ENCODE measurements at regions not wholly inside any gene's neighbourhood (a gene's known extent, or its start where the extent isn't known, plus 50 kb on each side); places are given as distances from the start of the nearest gene placed in this dataset.

DNA sequence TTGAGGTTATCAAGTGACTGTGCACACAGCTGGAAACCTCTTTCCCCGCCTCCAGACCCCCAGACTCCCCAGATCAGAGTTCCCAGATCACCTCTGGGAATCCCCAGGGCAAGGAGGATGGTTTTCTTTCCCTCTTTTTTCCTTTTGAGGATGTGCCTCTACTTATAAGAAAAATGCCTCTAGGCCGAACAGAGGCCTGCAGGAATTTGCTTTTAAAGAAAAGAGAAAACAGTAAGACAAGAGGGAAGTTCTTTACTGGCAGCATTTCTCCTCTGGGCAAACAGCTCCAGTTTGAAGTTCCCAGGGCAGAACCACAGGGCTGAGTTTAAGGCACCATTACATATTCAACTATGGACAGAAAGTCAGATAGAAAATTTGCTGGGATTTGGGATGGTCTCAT is 837.9 kb upstream of the LCORL start:
- WGBS: 49% methylated on average over 2 of the region's 2 CpGs
- Histone ChIP-seq H3K27me3 (ENCODE audit: insufficient read depth, low read length) (peaks cover 30% of the 10 kb centered on the region), H3K9ac (ENCODE audit: low read depth, low read length) (no peak overlapping the region), H3K9me3 (ENCODE audit: insufficient read depth, low read depth, low read length) (no peaks in the 10 kb centered on the region), H3K4me3 (ENCODE audit: low read length) (no peak overlapping the region), H3K4me1 (ENCODE audit: insufficient read depth, low read length) (peaks cover 19% of the 10 kb centered on the region), H3K36me3 (ENCODE audit: insufficient read depth, low read length) (no peaks in the 10 kb centered on the region), H3K27ac (ENCODE audit: low read depth, low read length) (peak overlapping the region; percentile 45; the same call in 1 of the 2 replicates)

DNA sequence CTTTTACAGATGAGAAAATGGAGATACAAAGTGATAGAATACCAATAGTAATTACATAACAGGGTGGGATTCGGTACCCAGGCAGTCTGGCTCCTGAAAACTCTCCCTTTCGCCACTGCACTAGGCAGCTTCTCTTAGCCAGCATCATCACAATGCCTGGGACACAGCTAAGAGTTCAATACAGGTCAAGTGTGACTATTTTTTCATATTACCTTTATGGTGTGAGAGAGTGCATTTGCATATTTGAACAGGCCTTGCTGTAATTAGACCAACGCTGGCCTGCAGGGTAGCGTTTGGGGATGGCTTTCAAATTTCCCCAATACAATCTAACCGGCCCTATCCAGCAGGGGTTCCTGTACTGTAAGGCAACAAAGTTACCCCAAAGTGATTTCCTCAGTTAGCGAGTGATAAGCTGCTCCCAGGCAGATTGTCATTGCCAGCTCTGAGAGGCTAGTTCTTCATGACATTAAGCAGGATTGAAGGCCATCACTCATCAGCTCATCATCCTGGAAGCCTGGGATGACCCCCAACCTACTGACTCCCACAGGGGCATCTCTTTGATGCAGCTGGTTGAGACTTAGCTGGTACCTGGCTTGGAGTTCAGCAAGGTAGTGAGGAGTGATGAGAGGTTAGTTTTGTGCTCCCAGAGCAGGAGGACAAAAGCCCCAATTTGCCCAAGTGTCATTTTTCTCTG is 836.8 kb upstream of the LCORL start:
- Histone ChIP-seq H3K36me3 (ENCODE audit: insufficient read depth, low read length) (no peaks in the 10 kb centered on the region), H3K9ac (ENCODE audit: low read depth, low read length) (no peak overlapping the region), H3K4me1 (ENCODE audit: insufficient read depth, low read length) (peaks cover 19% of the 10 kb centered on the region), H3K4me3 (ENCODE audit: low read length) (no peak overlapping the region), H3K27me3 (ENCODE audit: insufficient read depth, low read length) (peaks cover 30% of the 10 kb centered on the region), H3K9me3 (ENCODE audit: insufficient read depth, low read depth, low read length) (no peaks in the 10 kb centered on the region), H3K27ac (ENCODE audit: low read depth, low read length) (no peak overlapping the region)
- WGBS: 87% methylated on average over 6 of the region's 6 CpGs

DNA sequence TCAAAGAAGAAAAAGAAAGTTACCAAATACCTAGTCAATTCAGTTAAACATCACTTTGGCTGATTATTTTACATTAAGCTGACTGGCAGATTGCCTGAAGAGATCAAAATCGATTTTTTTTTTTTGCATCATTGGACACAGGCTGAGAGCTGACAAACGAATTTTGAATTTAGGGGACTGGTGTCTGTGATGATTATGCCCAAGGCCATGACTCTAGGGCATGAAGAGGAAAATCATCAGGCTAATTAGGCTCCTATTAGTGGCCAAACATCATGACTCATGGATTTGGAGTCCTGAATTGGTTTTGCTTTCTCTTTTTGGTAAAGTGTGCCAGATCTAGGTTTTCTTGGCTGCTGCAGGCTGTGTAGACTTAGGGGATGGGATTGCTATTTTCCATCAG is 829.3 kb upstream of the LCORL start:
- Histone ChIP-seq H3K9me3 (ENCODE audit: insufficient read depth, low read depth, low read length) (no peaks in the 10 kb centered on the region), H3K4me3 (ENCODE audit: low read length) (no peak overlapping the region), H3K9ac (ENCODE audit: low read depth, low read length) (no peak overlapping the region), H3K27ac (ENCODE audit: low read depth, low read length) (no peak overlapping the region), H3K36me3 (ENCODE audit: insufficient read depth, low read length) (no peaks in the 10 kb centered on the region), H3K27me3 (ENCODE audit: insufficient read depth, low read length) (no peaks in the 10 kb centered on the region), H3K4me1 (ENCODE audit: insufficient read depth, low read length) (no peaks in the 10 kb centered on the region)
- WGBS: 93% methylated on average over 2 of the region's 2 CpGs

DNA sequence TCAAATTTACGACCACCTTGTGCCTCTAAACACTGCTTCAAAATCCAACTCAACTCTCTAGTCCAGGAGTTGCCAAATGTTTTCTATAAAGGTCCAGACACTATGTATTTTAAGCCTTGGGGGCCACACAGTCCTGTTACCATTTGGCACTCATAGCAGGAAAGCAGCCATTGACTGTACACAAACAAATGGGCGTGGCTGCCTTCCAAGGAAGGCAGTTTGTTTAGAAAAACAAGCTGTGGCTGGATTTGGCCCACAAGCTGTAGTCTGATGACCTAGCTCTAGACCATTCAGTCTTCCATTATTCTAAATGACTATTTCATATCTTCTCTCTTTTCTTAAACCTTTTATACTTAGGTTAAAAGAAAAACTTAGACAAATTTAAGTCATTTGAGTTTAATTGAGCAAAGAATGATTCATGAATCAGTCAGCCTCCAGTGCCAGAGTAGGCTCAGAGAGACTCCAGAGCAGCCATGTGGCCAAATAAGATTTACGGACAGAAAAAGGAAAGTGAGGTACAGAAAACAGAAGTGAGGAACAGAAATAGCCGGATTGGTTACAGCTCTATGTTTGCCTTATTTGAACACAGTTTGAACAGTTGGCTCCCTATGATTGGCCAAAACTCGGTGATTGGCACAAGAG is 825.8 kb upstream of the LCORL start:
- Histone ChIP-seq H3K27me3 (ENCODE audit: insufficient read depth, low read length) (no peaks in the 10 kb centered on the region), H3K9ac (ENCODE audit: low read depth, low read length) (no peak overlapping the region), H3K4me3 (ENCODE audit: low read length) (no peak overlapping the region), H3K36me3 (ENCODE audit: insufficient read depth, low read length) (no peaks in the 10 kb centered on the region), H3K27ac (ENCODE audit: low read depth, low read length) (no peak overlapping the region), H3K4me1 (ENCODE audit: insufficient read depth, low read length) (no peaks in the 10 kb centered on the region), H3K9me3 (ENCODE audit: insufficient read depth, low read depth, low read length) (peaks cover 17% of the 10 kb centered on the region)
- WGBS: 92% methylated on average over 5 of the region's 5 CpGs

DNA sequence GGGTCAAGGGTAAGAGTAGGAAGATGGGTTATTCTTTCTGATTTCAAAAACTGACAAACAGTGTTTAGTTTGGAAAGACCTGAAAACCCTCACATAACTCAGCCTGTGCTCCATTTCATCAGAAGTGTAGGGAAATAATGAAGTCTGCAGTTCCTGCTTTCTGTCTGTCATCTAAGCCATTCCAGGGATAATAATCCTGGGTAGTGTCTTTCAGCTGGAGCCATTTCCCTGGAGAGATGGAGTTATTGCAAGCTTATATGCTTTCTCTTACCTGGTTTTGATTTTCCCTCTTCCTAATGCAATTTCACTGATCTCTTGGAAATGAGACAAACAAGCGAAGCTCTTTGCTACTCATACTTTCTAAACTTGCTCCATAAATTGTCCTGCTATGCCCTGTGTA is 824.8 kb upstream of the LCORL start:
- H3K27ac ChIP-seq (ENCODE audit: low read depth, low read length): no peak overlapping the region
- peaks cover 18% of the 10 kb centered on the region for H3K9me3 ChIP-seq (ENCODE audit: insufficient read depth, low read depth, low read length)
- no peak overlapping the region for H3K9ac ChIP-seq (ENCODE audit: low read depth, low read length)
- no peak overlapping the region for H3K4me3 ChIP-seq (ENCODE audit: low read length)
- H3K36me3 ChIP-seq (ENCODE audit: insufficient read depth, low read length): no peaks in the 10 kb centered on the region
- no peaks in the 10 kb centered on the region for H3K4me1 ChIP-seq (ENCODE audit: insufficient read depth, low read length)
- H3K27me3 ChIP-seq (ENCODE audit: insufficient read depth, low read length): no peaks in the 10 kb centered on the region
- 87% methylated on average over 1 of the region's 1 CpG for WGBS

DNA sequence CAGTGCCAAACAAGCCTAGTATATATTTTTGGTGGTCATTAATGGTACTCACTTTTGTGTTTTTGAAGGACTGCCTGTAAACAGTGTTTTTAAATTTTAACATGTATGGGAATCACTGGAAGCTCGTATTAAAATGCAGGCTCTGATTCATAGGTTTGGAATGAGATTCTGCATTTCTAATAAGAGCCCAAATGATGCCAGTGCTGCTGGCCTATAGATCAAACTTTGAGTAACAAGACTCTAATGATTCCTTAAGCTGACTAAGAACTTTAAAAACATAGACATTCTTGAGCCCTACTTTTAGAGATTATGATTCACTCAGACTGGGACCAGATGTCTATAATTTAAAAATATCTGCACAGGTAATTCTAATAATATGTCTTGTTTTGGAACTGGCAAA is 823.2 kb upstream of the LCORL start:
- Histone ChIP-seq H3K9ac (ENCODE audit: low read depth, low read length) (no peak overlapping the region), H3K4me3 (ENCODE audit: low read length) (no peak overlapping the region), H3K9me3 (ENCODE audit: insufficient read depth, low read depth, low read length) (peaks cover 18% of the 10 kb centered on the region), H3K4me1 (ENCODE audit: insufficient read depth, low read length) (no peaks in the 10 kb centered on the region), H3K27ac (ENCODE audit: low read depth, low read length) (no peak overlapping the region), H3K36me3 (ENCODE audit: insufficient read depth, low read length) (no peaks in the 10 kb centered on the region), H3K27me3 (ENCODE audit: insufficient read depth, low read length) (no peaks in the 10 kb centered on the region)
- 98% methylated on average over 1 of the region's 1 CpG for WGBS

DNA sequence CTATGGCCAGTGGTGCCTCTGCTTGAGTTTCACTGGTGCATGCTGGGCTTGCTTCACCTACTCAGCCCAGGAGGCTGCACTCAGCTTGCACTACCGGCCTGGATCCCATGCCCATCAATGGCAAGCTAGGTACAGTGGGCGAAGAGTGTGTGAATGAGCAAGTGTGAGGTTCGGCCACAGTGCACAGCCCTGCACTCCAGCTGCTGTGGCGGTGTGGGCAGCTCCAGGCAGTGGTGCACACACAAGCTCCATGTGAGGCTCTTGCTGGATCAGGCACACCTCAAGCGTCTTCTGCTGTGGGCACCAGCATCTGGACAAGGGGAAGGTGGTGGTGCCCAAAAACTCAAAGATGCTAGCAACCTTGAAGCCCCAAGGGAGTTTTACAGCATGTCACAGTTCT is 820.9 kb upstream of the LCORL start:
- H3K36me3 ChIP-seq (ENCODE audit: insufficient read depth, low read length): no peaks in the 10 kb centered on the region
- H3K4me1 ChIP-seq (ENCODE audit: insufficient read depth, low read length): no peaks in the 10 kb centered on the region
- WGBS: 95% methylated on average over 5 of the region's 5 CpGs
- peaks cover 18% of the 10 kb centered on the region for H3K9me3 ChIP-seq (ENCODE audit: insufficient read depth, low read depth, low read length)
- no peak overlapping the region for H3K27ac ChIP-seq (ENCODE audit: low read depth, low read length)
- no peaks in the 10 kb centered on the region for H3K27me3 ChIP-seq (ENCODE audit: insufficient read depth, low read length)
- no peak overlapping the region for H3K9ac ChIP-seq (ENCODE audit: low read depth, low read length)
- H3K4me3 ChIP-seq (ENCODE audit: low read length): no peak overlapping the region

DNA sequence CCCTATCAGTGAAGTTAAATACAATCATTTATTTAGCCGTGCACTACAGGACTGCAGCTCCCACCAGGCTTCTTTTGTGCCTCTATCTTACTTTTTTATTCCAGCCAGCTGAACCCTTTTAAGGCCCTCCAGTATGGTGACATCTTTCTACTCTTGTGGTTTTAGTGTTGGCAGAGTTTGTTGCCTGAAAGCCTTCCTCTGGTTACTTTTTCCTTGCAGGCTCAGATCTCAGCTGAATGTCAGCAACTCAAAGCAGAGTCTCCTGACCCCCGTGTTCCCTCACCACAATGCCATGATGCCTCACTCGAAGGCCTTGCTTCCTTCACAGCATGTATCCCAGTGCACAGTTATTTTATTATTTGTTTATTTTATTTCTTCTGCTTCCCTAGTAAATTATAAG is 818.9 kb upstream of the LCORL start:
- WGBS: 94% methylated on average over 3 of the region's 3 CpGs
- H3K9me3 ChIP-seq (ENCODE audit: insufficient read depth, low read depth, low read length): peaks cover 18% of the 10 kb centered on the region
- no peaks in the 10 kb centered on the region for H3K36me3 ChIP-seq (ENCODE audit: insufficient read depth, low read length)
- no peak overlapping the region for H3K9ac ChIP-seq (ENCODE audit: low read depth, low read length)
- no peak overlapping the region for H3K4me3 ChIP-seq (ENCODE audit: low read length)
- H3K4me1 ChIP-seq (ENCODE audit: insufficient read depth, low read length): no peaks in the 10 kb centered on the region
- H3K27ac ChIP-seq (ENCODE audit: low read depth, low read length): no peak overlapping the region
- H3K27me3 ChIP-seq (ENCODE audit: insufficient read depth, low read length): no peaks in the 10 kb centered on the region

DNA sequence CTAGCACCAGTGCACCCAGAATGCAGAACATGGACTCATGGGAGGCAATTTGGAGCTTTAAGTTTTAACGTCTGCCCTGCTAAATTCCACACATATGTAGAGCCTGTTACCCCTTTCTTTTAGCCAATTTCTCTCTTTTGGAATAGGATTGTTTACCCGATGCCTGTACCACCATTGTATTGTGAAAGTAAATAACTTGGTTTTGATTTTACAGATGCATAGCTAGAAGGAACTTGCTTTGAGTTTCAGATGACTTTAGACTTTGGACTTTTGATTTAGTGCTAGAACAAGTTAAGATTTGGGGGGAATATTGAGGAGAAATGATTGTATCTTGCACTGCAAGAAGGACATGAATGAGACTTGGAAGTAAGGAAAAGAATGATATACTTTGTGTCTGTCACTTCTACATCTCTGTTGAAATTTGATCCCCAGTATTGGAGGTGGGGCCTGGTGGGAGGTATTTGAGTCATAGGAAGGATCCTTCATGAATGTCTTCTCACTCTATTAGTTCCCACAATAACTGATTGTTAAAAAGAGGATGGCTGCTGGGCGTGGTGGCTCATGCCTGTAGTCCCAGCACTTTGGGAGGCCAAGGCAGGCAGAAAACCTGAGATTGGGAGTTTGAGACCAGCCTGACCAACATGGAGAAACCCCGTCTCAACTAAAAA is 794.8 kb upstream of the LCORL start:
- H3K36me3 ChIP-seq (ENCODE audit: insufficient read depth, low read length): no peaks in the 10 kb centered on the region
- peaks cover 15% of the 10 kb centered on the region for H3K9me3 ChIP-seq (ENCODE audit: insufficient read depth, low read depth, low read length)
- H3K27ac ChIP-seq (ENCODE audit: low read depth, low read length): no peak overlapping the region
- H3K9ac ChIP-seq (ENCODE audit: low read depth, low read length): no peak overlapping the region
- no peaks in the 10 kb centered on the region for H3K4me1 ChIP-seq (ENCODE audit: insufficient read depth, low read length)
- WGBS: 94% methylated on average over 4 of the region's 4 CpGs
- H3K27me3 ChIP-seq (ENCODE audit: insufficient read depth, low read length): no peaks in the 10 kb centered on the region
- no peak overlapping the region for H3K4me3 ChIP-seq (ENCODE audit: low read length)

DNA sequence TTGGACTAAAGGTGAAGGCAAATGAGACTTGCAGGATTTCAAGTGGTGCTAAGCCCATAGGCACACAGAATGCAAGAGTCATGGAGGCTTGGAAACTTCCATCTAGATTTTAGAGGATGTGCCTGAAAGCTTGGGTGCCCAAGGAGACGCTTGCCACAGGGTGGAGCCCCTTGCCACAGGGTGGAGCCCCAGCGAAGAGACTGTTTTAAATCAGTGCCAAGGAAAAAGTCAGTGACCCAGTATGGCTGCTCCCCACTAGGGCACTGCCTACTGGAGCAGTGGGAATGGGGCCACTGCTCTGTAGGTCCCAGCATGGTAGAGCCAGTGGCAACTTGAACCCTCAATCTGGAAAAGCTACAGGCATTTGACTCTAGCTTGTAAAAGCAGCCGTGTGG is 794.2 kb upstream of the LCORL start:
- Histone ChIP-seq H3K9me3 (ENCODE audit: insufficient read depth, low read depth, low read length) (peaks cover 15% of the 10 kb centered on the region), H3K4me1 (ENCODE audit: insufficient read depth, low read length) (no peaks in the 10 kb centered on the region), H3K4me3 (ENCODE audit: low read length) (no peak overlapping the region), H3K36me3 (ENCODE audit: insufficient read depth, low read length) (no peaks in the 10 kb centered on the region), H3K27ac (ENCODE audit: low read depth, low read length) (no peak overlapping the region), H3K27me3 (ENCODE audit: insufficient read depth, low read length) (no peaks in the 10 kb centered on the region), H3K9ac (ENCODE audit: low read depth, low read length) (no peak overlapping the region)
- WGBS: 96% methylated on average over 3 of the region's 3 CpGs

DNA sequence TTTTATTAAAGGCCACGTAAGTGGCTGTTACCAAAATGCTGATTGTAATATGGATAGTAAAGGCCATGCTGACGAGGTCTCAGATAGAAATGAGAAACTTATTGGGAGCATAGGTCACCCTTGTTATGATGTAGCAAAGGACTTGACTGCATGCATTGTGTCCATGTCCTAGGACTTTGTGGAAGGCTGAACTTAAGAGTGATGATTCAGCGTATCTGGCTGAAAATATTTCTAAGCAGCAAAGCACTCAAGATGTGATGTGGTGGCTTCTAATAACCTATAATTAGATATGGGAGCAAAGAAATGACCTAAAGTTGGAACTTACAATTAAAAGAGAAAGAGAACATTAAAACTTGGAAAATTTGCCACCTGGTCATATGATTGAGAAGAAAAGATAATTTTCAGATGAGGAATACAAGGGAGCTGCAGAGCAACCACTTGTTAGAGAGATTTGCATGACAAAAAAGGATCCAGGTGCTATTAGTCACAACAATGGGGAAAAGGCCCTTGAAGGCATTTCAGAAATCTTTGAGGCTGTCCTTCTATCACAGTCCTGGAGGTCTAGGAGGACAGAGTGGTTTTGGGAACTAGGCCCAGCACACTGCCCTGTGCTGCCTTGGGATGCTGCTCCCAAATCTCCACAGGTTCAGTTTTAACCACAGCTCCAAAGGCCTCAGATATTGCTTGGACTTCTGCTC is 793.7 kb upstream of the LCORL start:
- H3K27me3 ChIP-seq (ENCODE audit: insufficient read depth, low read length): no peaks in the 10 kb centered on the region
- no peaks in the 10 kb centered on the region for H3K4me1 ChIP-seq (ENCODE audit: insufficient read depth, low read length)
- H3K4me3 ChIP-seq (ENCODE audit: low read length): no peak overlapping the region
- H3K36me3 ChIP-seq (ENCODE audit: insufficient read depth, low read length): no peaks in the 10 kb centered on the region
- WGBS: 95% methylated on average over 3 of the region's 3 CpGs
- no peak overlapping the region for H3K27ac ChIP-seq (ENCODE audit: low read depth, low read length)
- H3K9ac ChIP-seq (ENCODE audit: low read depth, low read length): no peak overlapping the region
- peaks cover 15% of the 10 kb centered on the region for H3K9me3 ChIP-seq (ENCODE audit: insufficient read depth, low read depth, low read length)

Data from HUES64 (cell line).